ENCODE measurements at regions not wholly inside any gene's neighbourhood (a gene's known extent, or its start where the extent isn't known, plus 50 kb on each side); places are given as distances from the start of the nearest gene placed in this dataset.

GRCh38 chr14:83053022-83053710 is 1519.5 kb upstream of the SEL1L start:
- TF ChIP-seq CTCF (IDR thresholded peaks at IDR 0.05) (no peak), POLR2A (IDR thresholded peaks at IDR 0.05) (no peak), EP300 (IDR thresholded peaks at IDR 0.05) (no peak)
- H3K27me3 ChIP-seq, result no peaks in the 10 kb centered on the region
- 96 to 100% (median 100%) methylated on average over 1 of the region's 1 CpG for WGBS, 3 donors
- no peaks in the 10 kb centered on the region for H3K9me3 ChIP-seq
- no peak for DNase-seq
- H3K4me1 ChIP-seq (ENCODE audit: insufficient read depth), result no peaks in the 10 kb centered on the region
- no peak overlapping the region for H3K4me3 ChIP-seq
- H3K27ac ChIP-seq, result no peak overlapping the region
- intact Hi-C loops (cut with DNase I), result no loop called here
- no peaks in the 10 kb centered on the region for H3K36me3 ChIP-seq

- Histone ChIP-seq H3K9me3 (no peaks in the 10 kb centered on the region), H3K27me3 (peaks cover 3% of the 10 kb centered on the region), H3K4me1 (ENCODE audit: insufficient read depth) (no peaks in the 10 kb centered on the region), H3K4me3 (no peak overlapping the region), H3K36me3 (no peaks in the 10 kb centered on the region), H3K27ac (no peak overlapping the region)
- intact Hi-C loops (cut with DNase I), result no loop called here
- TF ChIP-seq CTCF (IDR thresholded peaks at IDR 0.05), result no peak
- TF ChIP-seq POLR2A (IDR thresholded peaks at IDR 0.05), result no peak
- no peak for TF ChIP-seq EP300 (IDR thresholded peaks at IDR 0.05)
- WGBS, 3 donors, result 61 to 92% (median 75%) methylated on average over 1 of the region's 1 CpG
- no peak for DNase-seq
These were observed 1524.4 kb upstream of the SEL1L start for GRCh38 chr14:83058068-83058467.

- no peaks in the 10 kb centered on the region for H3K9me3 ChIP-seq
- no peaks in the 10 kb centered on the region for H3K36me3 ChIP-seq
- no peaks in the 10 kb centered on the region for H3K27me3 ChIP-seq
- 63 to 68% (median 64%) methylated on average over 5 of the region's 5 CpGs for WGBS, 3 donors
- DNase-seq, result no peak
- H3K4me3 ChIP-seq, result no peak overlapping the region
- no peaks in the 10 kb centered on the region for H3K4me1 ChIP-seq (ENCODE audit: insufficient read depth)
- H3K27ac ChIP-seq, result no peak overlapping the region
- intact Hi-C loops (cut with DNase I), result no loop called here
- TF ChIP-seq POLR2A (IDR thresholded peaks at IDR 0.05) (no peak), CTCF (IDR thresholded peaks at IDR 0.05) (no peak), EP300 (IDR thresholded peaks at IDR 0.05) (no peak)
These were observed 1538.3 kb upstream of the SEL1L start for GRCh38 chr14:83071888-83072501.

GRCh38 chr14:83085136-83085535 is 1551.5 kb upstream of the SEL1L start:
- TF ChIP-seq CTCF (IDR thresholded peaks at IDR 0.05), result no peak
- TF ChIP-seq POLR2A (IDR thresholded peaks at IDR 0.05), result no peak
- no peak for TF ChIP-seq EP300 (IDR thresholded peaks at IDR 0.05)
- Histone ChIP-seq H3K27me3 (no peaks in the 10 kb centered on the region), H3K27ac (no peak overlapping the region), H3K4me1 (ENCODE audit: insufficient read depth) (no peaks in the 10 kb centered on the region), H3K4me3 (no peak overlapping the region), H3K36me3 (no peaks in the 10 kb centered on the region), H3K9me3 (no peaks in the 10 kb centered on the region)
- intact Hi-C loops (cut with DNase I), result no loop called here
- 87 to 95% (median 93%) methylated on average over 4 of the region's 4 CpGs for WGBS, 3 donors
- DNase-seq, result no peak

Data from ovary (tissue), 7 donors.